Ascending aorta (tissue), 2 donors: ENCODE measurements at regions not wholly inside any gene's neighbourhood (a gene's known extent, or its start where the extent isn't known, plus 50 kb on each side); places are given as distances from the start of the nearest gene placed in this dataset.

Experiments
- DNase-seq, 2 donors: peaks; one replicate each; pipeline ENCODE4 v3.0.0-alpha.2; 2019; ENCODE audit warnings: low spot score in 2 of 2
- H3K27ac ChIP-seq, 2 donors: fragments of 200-600 bp; sonication (generic); one replicate each; pipeline ENCODE4 v1.5.1; 2016 to 2017; ENCODE audit warnings: mild to moderate bottlenecking in 1 of 2
- H3K27me3 ChIP-seq: fragments of 200-600 bp; sonication (generic); one replicate; pipeline ENCODE4 v1.5.1; 2017
- H3K36me3 ChIP-seq, 2 donors: fragments of 200-600 bp; sonication (generic); one replicate each; pipeline ENCODE4 v1.5.1; 2016
- H3K4me1 ChIP-seq, 2 donors: fragments of 200-600 bp; sonication (generic); one replicate each; pipeline ENCODE4 v1.5.1; 2016 to 2017; ENCODE audit warnings: mild to moderate bottlenecking in 1 of 2
- H3K4me3 ChIP-seq, 2 donors: fragments of 200-600 bp; sonication (generic); one replicate each; pipeline ENCODE4 v1.5.1; 2016 to 2017; ENCODE audit warnings: mild to moderate bottlenecking in 1 of 2
- H3K9me3 ChIP-seq, 2 donors: fragments of 200-600 bp; sonication (generic); one replicate each; pipeline ENCODE4 v1.5.1; 2016
- intact Hi-C: fragments of 100-400 bp; cut with DNase I; formaldehyde crosslinking; loops from one replicate; pipeline ENCODE4 v1.15.1; 2023
- TF ChIP-seq, protein P1 (sequence below), 3 experiments: fragments of 200-600 bp in 2 of 3; fragments of 450-650 bp in 1 of 3; sonication (generic) in 2 of 3; IDR thresholded peaks; one replicate each; pipeline ENCODE4 v1.5.1; 2016 to 2019; ENCODE audit warnings: antibody characterized with exemption in 3 of 3, mild to moderate bottlenecking in 1 of 3, moderate library complexity in 1 of 3

DNA sequence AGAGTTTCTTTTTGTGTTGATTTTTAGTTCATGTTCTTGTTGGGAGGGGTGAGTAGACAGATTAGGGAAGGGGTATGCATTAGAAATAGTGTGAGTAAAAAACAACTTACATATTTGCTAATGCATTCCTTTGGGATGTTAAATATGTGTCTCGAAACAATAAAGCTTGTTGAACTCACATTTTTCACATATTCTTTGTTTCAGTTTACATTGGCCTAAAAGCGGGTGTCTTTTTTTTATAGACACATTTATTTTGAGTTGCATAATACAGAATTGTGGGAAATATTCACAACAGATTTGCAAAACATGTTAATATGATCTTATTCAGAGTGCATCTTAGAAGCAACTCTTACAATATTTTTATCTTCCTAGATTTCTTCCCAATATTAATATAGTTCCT lies 337.5 kb upstream of the CNTNAP2 start:
- no peaks in the 10 kb centered on the region for H3K4me1 ChIP-seq
- DNase-seq = no peak
- H3K9me3 ChIP-seq = no peaks in the 10 kb centered on the region
- H3K36me3 ChIP-seq = no peaks in the 10 kb centered on the region
- no peak overlapping the region for H3K4me3 ChIP-seq
- H3K27ac ChIP-seq = no peak overlapping the region
- H3K27me3 ChIP-seq = no peaks in the 10 kb centered on the region
- intact Hi-C loops = no loop called here
- TF ChIP-seq, protein P1, sequence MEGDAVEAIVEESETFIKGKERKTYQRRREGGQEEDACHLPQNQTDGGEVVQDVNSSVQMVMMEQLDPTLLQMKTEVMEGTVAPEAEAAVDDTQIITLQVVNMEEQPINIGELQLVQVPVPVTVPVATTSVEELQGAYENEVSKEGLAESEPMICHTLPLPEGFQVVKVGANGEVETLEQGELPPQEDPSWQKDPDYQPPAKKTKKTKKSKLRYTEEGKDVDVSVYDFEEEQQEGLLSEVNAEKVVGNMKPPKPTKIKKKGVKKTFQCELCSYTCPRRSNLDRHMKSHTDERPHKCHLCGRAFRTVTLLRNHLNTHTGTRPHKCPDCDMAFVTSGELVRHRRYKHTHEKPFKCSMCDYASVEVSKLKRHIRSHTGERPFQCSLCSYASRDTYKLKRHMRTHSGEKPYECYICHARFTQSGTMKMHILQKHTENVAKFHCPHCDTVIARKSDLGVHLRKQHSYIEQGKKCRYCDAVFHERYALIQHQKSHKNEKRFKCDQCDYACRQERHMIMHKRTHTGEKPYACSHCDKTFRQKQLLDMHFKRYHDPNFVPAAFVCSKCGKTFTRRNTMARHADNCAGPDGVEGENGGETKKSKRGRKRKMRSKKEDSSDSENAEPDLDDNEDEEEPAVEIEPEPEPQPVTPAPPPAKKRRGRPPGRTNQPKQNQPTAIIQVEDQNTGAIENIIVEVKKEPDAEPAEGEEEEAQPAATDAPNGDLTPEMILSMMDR (IDR thresholded peaks at IDR 0.05) = no peak

DNA sequence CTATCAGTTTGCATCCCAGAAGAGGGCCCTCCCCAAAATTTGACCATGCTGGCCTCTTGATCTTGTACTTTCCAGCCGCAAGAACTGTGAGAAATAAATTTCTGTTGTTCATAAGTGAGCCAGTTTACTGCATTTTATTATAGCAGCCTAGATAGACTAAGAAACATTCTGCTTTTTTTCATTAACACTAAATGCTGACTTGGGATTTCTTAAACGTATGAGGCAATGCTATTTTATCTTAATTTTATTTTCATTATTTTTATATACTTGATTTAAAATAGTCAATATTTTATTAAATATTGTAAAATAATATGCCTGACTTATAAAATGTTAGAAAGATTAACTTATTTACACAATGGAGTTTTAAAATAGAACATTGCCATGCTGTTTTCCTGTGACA lies 341.8 kb upstream of the CNTNAP2 start:
- no peak overlapping the region for H3K27ac ChIP-seq
- no peaks in the 10 kb centered on the region for H3K27me3 ChIP-seq
- intact Hi-C loops = no loop called here
- TF ChIP-seq, protein P1 (IDR thresholded peaks at IDR 0.05) = no peak
- H3K9me3 ChIP-seq = no peaks in the 10 kb centered on the region
- no peak overlapping the region for H3K4me3 ChIP-seq
- no peaks in the 10 kb centered on the region for H3K36me3 ChIP-seq
- H3K4me1 ChIP-seq = no peaks in the 10 kb centered on the region
- DNase-seq = no peak

DNA sequence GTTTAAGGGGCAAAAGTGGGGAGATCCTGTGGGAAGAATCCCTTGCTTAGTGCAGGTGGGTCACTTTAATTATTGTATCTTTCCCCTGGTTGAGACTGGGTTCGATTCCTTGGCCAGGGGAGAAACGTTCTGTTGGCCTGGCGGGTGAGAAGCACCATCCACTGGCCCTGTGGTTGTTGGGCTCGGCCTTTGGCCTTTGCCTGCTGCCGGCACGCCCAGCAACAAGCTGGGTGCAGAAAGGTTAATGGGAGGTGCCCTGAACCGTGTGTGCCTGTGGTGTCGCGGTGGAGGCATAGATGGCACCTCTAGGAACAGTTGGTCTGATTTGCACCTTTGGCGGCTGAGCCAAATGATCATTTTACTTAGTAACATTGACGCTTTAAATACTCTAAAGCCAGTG lies 363.6 kb upstream of the CNTNAP2 start:
- H3K27ac ChIP-seq = no peak overlapping the region
- no peaks in the 10 kb centered on the region for H3K4me1 ChIP-seq
- H3K4me3 ChIP-seq = no peak overlapping the region
- intact Hi-C loops = no loop called here
- TF ChIP-seq, protein P1 (IDR thresholded peaks at IDR 0.05) = no peak
- H3K9me3 ChIP-seq = no peaks in the 10 kb centered on the region
- DNase-seq = no peak
- no peaks in the 10 kb centered on the region for H3K27me3 ChIP-seq
- no peaks in the 10 kb centered on the region for H3K36me3 ChIP-seq

DNA sequence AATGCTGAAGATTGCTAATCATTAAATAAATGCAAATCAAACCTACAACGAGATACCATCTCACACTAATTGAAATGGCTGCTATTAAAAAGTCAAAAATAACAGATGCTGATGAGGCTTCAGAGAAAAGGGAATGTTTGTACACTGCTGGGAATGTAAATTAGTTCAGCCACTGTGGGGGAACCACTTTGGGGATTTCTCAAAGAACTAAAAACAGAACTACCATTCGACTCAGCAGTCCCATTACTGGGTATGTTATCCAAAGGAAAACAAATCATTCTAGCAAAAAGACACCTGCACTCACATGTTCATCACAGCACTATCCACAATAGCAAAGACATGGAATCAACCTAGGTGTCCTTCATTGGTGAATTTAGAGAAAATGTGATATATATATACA lies 379.0 kb upstream of the CNTNAP2 start:
- H3K4me3 ChIP-seq = no peak overlapping the region
- H3K36me3 ChIP-seq = no peaks in the 10 kb centered on the region
- H3K9me3 ChIP-seq = no peaks in the 10 kb centered on the region
- DNase-seq = no peak
- TF ChIP-seq, protein P1 (IDR thresholded peaks at IDR 0.05) = no peak
- intact Hi-C loops = no loop called here
- no peaks in the 10 kb centered on the region for H3K27me3 ChIP-seq
- no peaks in the 10 kb centered on the region for H3K4me1 ChIP-seq
- H3K27ac ChIP-seq = no peak overlapping the region

DNA sequence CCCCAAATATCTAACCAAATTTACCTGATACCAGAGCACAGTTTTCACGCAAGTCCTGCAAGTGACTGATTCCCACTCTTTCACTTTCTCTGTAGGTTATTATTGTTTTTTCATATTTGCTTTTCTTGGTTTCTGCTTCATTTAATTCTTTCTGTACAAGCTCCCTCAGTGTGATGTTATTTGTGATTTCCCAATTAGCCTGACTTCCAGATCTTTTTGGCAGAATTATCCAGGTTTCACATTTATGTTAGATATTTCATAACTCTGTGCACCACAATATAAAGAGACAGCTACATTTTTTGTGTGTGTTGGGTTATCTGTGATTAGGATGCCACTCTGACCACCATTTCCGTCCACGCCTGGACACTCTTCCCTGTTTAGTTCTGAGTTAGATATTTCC lies 381.5 kb upstream of the CNTNAP2 start:
- Histone ChIP-seq H3K4me3 (no peak overlapping the region), H3K4me1 (no peaks in the 10 kb centered on the region), H3K27me3 (no peaks in the 10 kb centered on the region), H3K27ac (no peak overlapping the region), H3K9me3 (no peaks in the 10 kb centered on the region), H3K36me3 (no peaks in the 10 kb centered on the region)
- intact Hi-C loops = no loop called here
- TF ChIP-seq, protein P1 (IDR thresholded peaks at IDR 0.05) = no peak
- no peak for DNase-seq

DNA sequence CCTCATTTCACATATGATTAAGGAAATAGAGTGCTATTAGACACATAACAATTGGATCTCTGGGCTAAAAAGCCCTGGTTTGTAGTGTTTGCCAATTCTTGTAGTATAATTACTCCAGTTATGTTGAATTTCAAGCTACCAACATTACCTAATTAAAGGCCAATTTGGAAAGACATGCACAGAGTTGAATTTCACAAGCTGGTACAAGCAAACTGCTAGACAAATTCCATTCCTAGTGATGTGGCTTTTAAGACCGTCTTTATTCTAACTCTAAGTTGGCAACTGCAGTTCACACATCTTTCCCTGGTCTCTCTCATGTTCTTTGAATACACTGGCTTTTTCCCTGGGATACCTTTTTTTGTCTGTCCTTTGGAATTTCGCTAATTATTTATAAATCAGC lies 384.1 kb upstream of the CNTNAP2 start:
- intact Hi-C loops = no loop called here
- Histone ChIP-seq H3K9me3 (no peaks in the 10 kb centered on the region), H3K27ac (no peak overlapping the region), H3K4me1 (no peaks in the 10 kb centered on the region), H3K4me3 (no peak overlapping the region), H3K36me3 (no peaks in the 10 kb centered on the region), H3K27me3 (no peaks in the 10 kb centered on the region)
- no peak for DNase-seq
- TF ChIP-seq, protein P1 (IDR thresholded peaks at IDR 0.05) = no peak
